ENCODE measurements at regions not wholly inside any gene's neighbourhood (a gene's known extent, or its start where the extent isn't known, plus 50 kb on each side); places are given as distances from the start of the nearest gene placed in this dataset.

- Histone ChIP-seq H3K4me3 (no peak overlapping the region), H3K27ac (no peak overlapping the region), H3K9ac (ENCODE audit: low read depth in 2 of 2, low read length in 2 of 2) (no peak overlapping the region), H3K27me3 (no peaks in the 10 kb centered on the region), H3K4me1 (no peaks in the 10 kb centered on the region), H3K36me3 (no peaks in the 10 kb centered on the region), H3K9me3 (no peaks in the 10 kb centered on the region)
- intact Hi-C loops (cut with DNase I) = no loop called here
- TF ChIP-seq, protein P1, sequence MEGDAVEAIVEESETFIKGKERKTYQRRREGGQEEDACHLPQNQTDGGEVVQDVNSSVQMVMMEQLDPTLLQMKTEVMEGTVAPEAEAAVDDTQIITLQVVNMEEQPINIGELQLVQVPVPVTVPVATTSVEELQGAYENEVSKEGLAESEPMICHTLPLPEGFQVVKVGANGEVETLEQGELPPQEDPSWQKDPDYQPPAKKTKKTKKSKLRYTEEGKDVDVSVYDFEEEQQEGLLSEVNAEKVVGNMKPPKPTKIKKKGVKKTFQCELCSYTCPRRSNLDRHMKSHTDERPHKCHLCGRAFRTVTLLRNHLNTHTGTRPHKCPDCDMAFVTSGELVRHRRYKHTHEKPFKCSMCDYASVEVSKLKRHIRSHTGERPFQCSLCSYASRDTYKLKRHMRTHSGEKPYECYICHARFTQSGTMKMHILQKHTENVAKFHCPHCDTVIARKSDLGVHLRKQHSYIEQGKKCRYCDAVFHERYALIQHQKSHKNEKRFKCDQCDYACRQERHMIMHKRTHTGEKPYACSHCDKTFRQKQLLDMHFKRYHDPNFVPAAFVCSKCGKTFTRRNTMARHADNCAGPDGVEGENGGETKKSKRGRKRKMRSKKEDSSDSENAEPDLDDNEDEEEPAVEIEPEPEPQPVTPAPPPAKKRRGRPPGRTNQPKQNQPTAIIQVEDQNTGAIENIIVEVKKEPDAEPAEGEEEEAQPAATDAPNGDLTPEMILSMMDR (IDR thresholded peaks at IDR 0.05) = no peak
- DNase-seq = no peak
Measured at GRCh38 chr6:95780037-95780436, 202.7 kb downstream of the MANEA start.

GRCh38 chr6:95784019-95784418, 206.7 kb downstream of the MANEA start:
- DNase-seq = no peak
- TF ChIP-seq, protein P1 (IDR thresholded peaks at IDR 0.05) = no peak
- no peaks in the 10 kb centered on the region for H3K9me3 ChIP-seq
- H3K4me3 ChIP-seq = no peak overlapping the region
- no peak overlapping the region for H3K9ac ChIP-seq (ENCODE audit: low read depth in 2 of 2, low read length in 2 of 2)
- H3K27me3 ChIP-seq = no peaks in the 10 kb centered on the region
- H3K4me1 ChIP-seq = no peaks in the 10 kb centered on the region
- intact Hi-C loops (cut with DNase I) = no loop called here
- no peak overlapping the region for H3K27ac ChIP-seq
- H3K36me3 ChIP-seq = no peaks in the 10 kb centered on the region

GRCh38 chr6:95784869-95785268, 207.5 kb downstream of the MANEA start:
- no peak for DNase-seq
- H3K27ac ChIP-seq = no peak overlapping the region
- no peak overlapping the region for H3K4me3 ChIP-seq
- H3K9me3 ChIP-seq = no peaks in the 10 kb centered on the region
- TF ChIP-seq, protein P1 (IDR thresholded peaks at IDR 0.05) = no peak
- no peak overlapping the region for H3K9ac ChIP-seq (ENCODE audit: low read depth in 2 of 2, low read length in 2 of 2)
- H3K27me3 ChIP-seq = no peaks in the 10 kb centered on the region
- H3K4me1 ChIP-seq = no peaks in the 10 kb centered on the region
- intact Hi-C loops (cut with DNase I) = no loop called here
- no peaks in the 10 kb centered on the region for H3K36me3 ChIP-seq

DNA sequence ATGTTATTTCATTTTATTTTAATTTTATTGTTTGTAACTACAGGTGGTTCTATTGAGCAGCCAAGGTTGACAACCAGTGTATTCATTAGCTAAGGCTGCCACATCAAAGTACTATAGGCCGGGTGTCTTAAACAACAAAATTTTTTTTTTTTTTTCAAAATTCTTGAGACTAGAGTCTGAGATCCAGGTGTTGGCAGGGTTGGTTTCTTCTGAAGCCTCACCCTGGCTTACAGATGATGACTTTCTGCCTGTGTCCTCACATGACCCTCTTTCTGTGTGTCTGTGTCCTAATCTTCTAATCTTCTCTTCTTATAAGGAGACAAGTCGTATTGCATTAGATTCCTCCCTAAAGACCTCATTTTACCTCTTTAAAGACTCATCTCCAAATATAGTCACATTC, 208.4 kb downstream of the MANEA start:
- Histone ChIP-seq H3K4me1 (no peaks in the 10 kb centered on the region), H3K9ac (ENCODE audit: low read depth in 2 of 2, low read length in 2 of 2) (no peak overlapping the region), H3K27me3 (no peaks in the 10 kb centered on the region), H3K9me3 (no peaks in the 10 kb centered on the region), H3K36me3 (no peaks in the 10 kb centered on the region), H3K27ac (no peak overlapping the region), H3K4me3 (no peak overlapping the region)
- TF ChIP-seq, protein P1 (IDR thresholded peaks at IDR 0.05) = no peak
- no peak for DNase-seq
- intact Hi-C loops (cut with DNase I) = no loop called here

DNA sequence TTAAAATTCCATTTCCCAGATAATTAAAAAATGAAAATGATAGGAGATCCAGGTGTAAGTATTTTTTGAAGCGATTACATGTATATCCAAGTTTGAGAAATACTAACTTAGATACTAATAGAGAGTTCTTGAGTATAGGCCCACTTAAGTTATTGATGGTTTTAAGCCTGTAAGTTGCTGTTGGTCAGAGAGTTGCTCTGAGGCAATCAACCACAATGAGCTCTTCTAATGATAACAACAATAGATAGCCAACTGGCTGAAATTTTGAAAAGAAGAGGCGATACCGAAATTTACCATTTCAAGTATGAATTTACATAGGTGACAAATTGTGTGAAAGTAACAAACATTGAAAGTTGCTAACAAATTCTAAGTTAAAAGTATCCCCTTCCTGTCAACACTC, 209.5 kb downstream of the MANEA start:
- intact Hi-C loops (cut with DNase I) = no loop called here

More for the DNA sequence above, 209.5 kb downstream of the MANEA start:
- H3K36me3 ChIP-seq = no peaks in the 10 kb centered on the region
- H3K9me3 ChIP-seq = no peaks in the 10 kb centered on the region
- no peaks in the 10 kb centered on the region for H3K27me3 ChIP-seq
- H3K4me1 ChIP-seq = no peaks in the 10 kb centered on the region
- TF ChIP-seq, protein P1 (IDR thresholded peaks at IDR 0.05) = no peak
- H3K4me3 ChIP-seq = no peak overlapping the region
- H3K27ac ChIP-seq = no peak overlapping the region
- no peak overlapping the region for H3K9ac ChIP-seq (ENCODE audit: low read depth in 2 of 2, low read length in 2 of 2)
- DNase-seq = no peak
